ENCODE measurements at regions not wholly inside any gene's neighbourhood (a gene's known extent, or its start where the extent isn't known, plus 50 kb on each side); places are given as distances from the start of the nearest gene placed in this dataset.

GRCh38 chr7:67817481-67817880 lies 820.8 kb downstream of the TYW1 start:
- no peaks in the 10 kb centered on the region for H3K27me3 ChIP-seq (ENCODE audit: insufficient read depth, low read length)
- H3K4me3 ChIP-seq (ENCODE audit: low read length) = no peak overlapping the region
- H3K9me3 ChIP-seq (ENCODE audit: low read length) = no peaks in the 10 kb centered on the region
- no peak overlapping the region for H2AFZ ChIP-seq (ENCODE audit: low read depth, low read length)
- no peaks in the 10 kb centered on the region for H3K4me1 ChIP-seq (ENCODE audit: insufficient read depth, low read length)
- no peaks in the 10 kb centered on the region for H3K36me3 ChIP-seq (ENCODE audit: insufficient read depth, low read length)

- no peak overlapping the region for H3K4me3 ChIP-seq (ENCODE audit: low read length)
- no peaks in the 10 kb centered on the region for H3K9me3 ChIP-seq (ENCODE audit: low read length)
- no peak overlapping the region for H2AFZ ChIP-seq (ENCODE audit: low read depth, low read length)
- H3K27me3 ChIP-seq (ENCODE audit: insufficient read depth, low read length) = no peaks in the 10 kb centered on the region
- H3K36me3 ChIP-seq (ENCODE audit: insufficient read depth, low read length) = no peaks in the 10 kb centered on the region
- H3K4me1 ChIP-seq (ENCODE audit: insufficient read depth, low read length) = no peaks in the 10 kb centered on the region
These were observed 824.5 kb downstream of the TYW1 start for GRCh38 chr7:67821116-67821515.

GRCh38 chr7:67823345-67823744 lies 826.7 kb downstream of the TYW1 start:
- no peaks in the 10 kb centered on the region for H3K36me3 ChIP-seq (ENCODE audit: insufficient read depth, low read length)
- H3K4me1 ChIP-seq (ENCODE audit: insufficient read depth, low read length) = no peaks in the 10 kb centered on the region
- no peak overlapping the region for H2AFZ ChIP-seq (ENCODE audit: low read depth, low read length)
- no peaks in the 10 kb centered on the region for H3K9me3 ChIP-seq (ENCODE audit: low read length)
- no peaks in the 10 kb centered on the region for H3K27me3 ChIP-seq (ENCODE audit: insufficient read depth, low read length)
- H3K4me3 ChIP-seq (ENCODE audit: low read length) = no peak overlapping the region

- no peaks in the 10 kb centered on the region for H3K4me1 ChIP-seq (ENCODE audit: insufficient read depth, low read length)
- H3K27me3 ChIP-seq (ENCODE audit: insufficient read depth, low read length) = no peaks in the 10 kb centered on the region
- no peaks in the 10 kb centered on the region for H3K9me3 ChIP-seq (ENCODE audit: low read length)
- H2AFZ ChIP-seq (ENCODE audit: low read depth, low read length) = no peak overlapping the region
- no peak overlapping the region for H3K4me3 ChIP-seq (ENCODE audit: low read length)
- H3K36me3 ChIP-seq (ENCODE audit: insufficient read depth, low read length) = no peaks in the 10 kb centered on the region
These were observed 828.7 kb downstream of the TYW1 start for GRCh38 chr7:67825356-67825755.

- H2AFZ ChIP-seq (ENCODE audit: low read depth, low read length) = no peak overlapping the region
- H3K36me3 ChIP-seq (ENCODE audit: insufficient read depth, low read length) = no peaks in the 10 kb centered on the region
- no peaks in the 10 kb centered on the region for H3K4me1 ChIP-seq (ENCODE audit: insufficient read depth, low read length)
- H3K9me3 ChIP-seq (ENCODE audit: low read length) = no peaks in the 10 kb centered on the region
- H3K4me3 ChIP-seq (ENCODE audit: low read length) = no peak overlapping the region
- no peaks in the 10 kb centered on the region for H3K27me3 ChIP-seq (ENCODE audit: insufficient read depth, low read length)
These were observed 845.3 kb downstream of the TYW1 start for GRCh38 chr7:67841896-67842295.

GRCh38 chr7:67842571-67842970 lies 845.9 kb downstream of the TYW1 start:
- Histone ChIP-seq H3K36me3 (ENCODE audit: insufficient read depth, low read length) (no peaks in the 10 kb centered on the region), H3K9me3 (ENCODE audit: low read length) (no peaks in the 10 kb centered on the region), H3K4me3 (ENCODE audit: low read length) (no peak overlapping the region)

GRCh38 chr7:67843001-67843565 lies 846.5 kb downstream of the TYW1 start:
- Histone ChIP-seq H3K4me3 (ENCODE audit: low read length) (no peak overlapping the region), H3K4me1 (ENCODE audit: insufficient read depth, low read length) (no peaks in the 10 kb centered on the region), H3K9me3 (ENCODE audit: low read length) (no peaks in the 10 kb centered on the region), H3K27me3 (ENCODE audit: insufficient read depth, low read length) (no peaks in the 10 kb centered on the region), H3K36me3 (ENCODE audit: insufficient read depth, low read length) (no peaks in the 10 kb centered on the region), H2AFZ (ENCODE audit: low read depth, low read length) (no peak overlapping the region)

More at GRCh38 chr7:67842571-67842970, 845.9 kb downstream of the TYW1 start:
- Histone ChIP-seq H3K4me1 (ENCODE audit: insufficient read depth, low read length) (no peaks in the 10 kb centered on the region), H3K27me3 (ENCODE audit: insufficient read depth, low read length) (no peaks in the 10 kb centered on the region), H2AFZ (ENCODE audit: low read depth, low read length) (no peak overlapping the region)

GRCh38 chr7:67843615-67844014 lies 847.0 kb downstream of the TYW1 start:
- Histone ChIP-seq H3K27me3 (ENCODE audit: insufficient read depth, low read length) (no peaks in the 10 kb centered on the region), H3K4me3 (ENCODE audit: low read length) (no peak overlapping the region), H3K9me3 (ENCODE audit: low read length) (no peaks in the 10 kb centered on the region), H2AFZ (ENCODE audit: low read depth, low read length) (no peak overlapping the region), H3K36me3 (ENCODE audit: insufficient read depth, low read length) (no peaks in the 10 kb centered on the region), H3K4me1 (ENCODE audit: insufficient read depth, low read length) (no peaks in the 10 kb centered on the region)

GRCh38 chr7:67847092-67847787 lies 850.6 kb downstream of the TYW1 start:
- no peak overlapping the region for H2AFZ ChIP-seq (ENCODE audit: low read depth, low read length)
- no peaks in the 10 kb centered on the region for H3K27me3 ChIP-seq (ENCODE audit: insufficient read depth, low read length)
- no peaks in the 10 kb centered on the region for H3K9me3 ChIP-seq (ENCODE audit: low read length)
- H3K4me1 ChIP-seq (ENCODE audit: insufficient read depth, low read length) = no peaks in the 10 kb centered on the region
- H3K36me3 ChIP-seq (ENCODE audit: insufficient read depth, low read length) = no peaks in the 10 kb centered on the region
- no peak overlapping the region for H3K4me3 ChIP-seq (ENCODE audit: low read length)

- Histone ChIP-seq H3K36me3 (ENCODE audit: insufficient read depth, low read length) (no peaks in the 10 kb centered on the region), H3K9me3 (ENCODE audit: low read length) (no peaks in the 10 kb centered on the region), H3K4me3 (ENCODE audit: low read length) (no peak overlapping the region), H2AFZ (ENCODE audit: low read depth, low read length) (no peak overlapping the region), H3K4me1 (ENCODE audit: insufficient read depth, low read length) (no peaks in the 10 kb centered on the region), H3K27me3 (ENCODE audit: insufficient read depth, low read length) (no peaks in the 10 kb centered on the region)
These were observed 857.9 kb downstream of the TYW1 start for GRCh38 chr7:67854221-67855178.

- no peaks in the 10 kb centered on the region for H3K4me1 ChIP-seq (ENCODE audit: insufficient read depth, low read length)
These were observed 858.7 kb downstream of the TYW1 start for GRCh38 chr7:67855322-67855721.

GRCh38 chr7:67856046-67856445 lies 859.4 kb downstream of the TYW1 start:
- Histone ChIP-seq H3K4me1 (ENCODE audit: insufficient read depth, low read length) (no peaks in the 10 kb centered on the region), H3K4me3 (ENCODE audit: low read length) (no peak overlapping the region), H3K36me3 (ENCODE audit: insufficient read depth, low read length) (no peaks in the 10 kb centered on the region), H2AFZ (ENCODE audit: low read depth, low read length) (no peak overlapping the region), H3K27me3 (ENCODE audit: insufficient read depth, low read length) (no peaks in the 10 kb centered on the region), H3K9me3 (ENCODE audit: low read length) (no peaks in the 10 kb centered on the region)

More at GRCh38 chr7:67855322-67855721, 858.7 kb downstream of the TYW1 start:
- no peak overlapping the region for H2AFZ ChIP-seq (ENCODE audit: low read depth, low read length)
- no peaks in the 10 kb centered on the region for H3K27me3 ChIP-seq (ENCODE audit: insufficient read depth, low read length)
- H3K4me3 ChIP-seq (ENCODE audit: low read length) = no peak overlapping the region
- no peaks in the 10 kb centered on the region for H3K36me3 ChIP-seq (ENCODE audit: insufficient read depth, low read length)
- H3K9me3 ChIP-seq (ENCODE audit: low read length) = no peaks in the 10 kb centered on the region

- H3K9me3 ChIP-seq (ENCODE audit: low read length) = no peaks in the 10 kb centered on the region
- no peaks in the 10 kb centered on the region for H3K4me1 ChIP-seq (ENCODE audit: insufficient read depth, low read length)
- no peak overlapping the region for H3K4me3 ChIP-seq (ENCODE audit: low read length)
- no peak overlapping the region for H2AFZ ChIP-seq (ENCODE audit: low read depth, low read length)
- no peaks in the 10 kb centered on the region for H3K36me3 ChIP-seq (ENCODE audit: insufficient read depth, low read length)
- no peaks in the 10 kb centered on the region for H3K27me3 ChIP-seq (ENCODE audit: insufficient read depth, low read length)
These were observed 861.1 kb downstream of the TYW1 start for GRCh38 chr7:67857698-67858097.
